NCI-H2081 (cell line): ENCODE measurements at regions not wholly inside any gene's neighbourhood (a gene's known extent, or its start where the extent isn't known, plus 50 kb on each side); places are given as distances from the start of the nearest gene placed in this dataset.

Experiments
- DNase-seq, 2 experiments: peaks; one replicate each; lab custom pipeline; 2025; lab: John Stamatoyannopoulos, UW

DNA sequence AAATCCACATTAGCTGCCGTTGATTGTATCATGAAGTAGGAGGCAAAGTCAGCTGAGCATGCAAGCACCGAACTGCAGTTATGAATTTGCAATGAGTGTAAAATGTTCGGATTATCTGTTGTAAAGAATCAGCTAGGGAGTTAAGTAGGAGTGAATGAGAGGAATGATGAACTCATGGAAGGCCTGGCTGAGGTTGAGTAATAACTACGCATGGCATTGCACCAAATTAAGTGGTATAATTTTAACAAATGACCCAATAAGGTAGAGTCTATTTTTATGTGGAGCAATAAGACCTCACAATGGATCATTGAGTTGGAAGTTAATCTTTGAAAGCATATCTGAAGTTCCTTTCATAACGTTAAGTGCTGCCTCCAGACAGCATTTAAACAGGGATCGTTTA lies 288.2 kb upstream of the CHST9 start:
- DNase-seq: no peak

DNA sequence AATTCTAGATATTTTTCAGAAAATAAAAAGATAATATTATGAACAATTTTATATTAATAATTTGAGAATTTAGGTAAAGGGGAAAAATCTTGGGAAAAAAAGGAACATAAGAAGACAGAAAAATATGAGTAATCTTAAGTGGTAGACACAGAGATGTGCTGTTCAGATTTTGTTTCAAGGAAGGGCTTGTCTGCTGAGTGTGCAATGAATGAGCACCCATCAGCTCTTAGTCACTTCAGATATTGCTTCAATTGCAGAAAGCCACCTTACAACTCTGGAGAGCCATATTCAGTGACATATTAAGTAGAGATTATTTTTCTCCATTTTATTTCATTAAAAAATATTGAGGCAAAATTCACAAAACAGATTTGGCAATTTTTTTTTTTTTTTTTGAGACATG lies 282.0 kb upstream of the CHST9 start:
- no peak for DNase-seq

- DNase-seq: no peak
Measured at GRCh38 chr18:27461957-27462356, 276.8 kb upstream of the CHST9 start.

DNA sequence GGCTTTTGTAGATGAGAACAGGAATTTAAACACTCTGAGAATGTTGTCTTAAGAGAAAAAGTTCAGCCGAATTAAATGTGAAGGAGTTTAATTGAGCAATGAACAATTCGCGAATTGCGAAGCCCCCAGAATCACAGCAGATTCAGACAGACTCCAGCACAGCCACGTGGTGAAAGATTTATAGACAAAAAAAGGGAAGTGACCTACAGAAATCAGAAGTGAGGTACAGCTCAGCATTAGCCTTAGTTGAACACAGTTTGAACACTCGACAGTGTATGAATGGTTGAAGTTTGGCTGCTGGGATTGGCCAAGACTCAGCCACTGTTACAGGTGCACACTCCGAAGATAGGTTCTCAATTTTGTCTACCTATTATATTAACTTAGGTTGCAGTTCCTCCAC lies 264.0 kb upstream of the CHST9 start:
- DNase-seq: no peak

GRCh38 chr18:27447930-27448329 lies 262.8 kb upstream of the CHST9 start:
- no peak for DNase-seq

- DNase-seq: peak; percentile 50 to 72
Measured at GRCh38 chr18:27447451-27447881, 262.4 kb upstream of the CHST9 start.

GRCh38 chr18:27430595-27430994 lies 245.5 kb upstream of the CHST9 start:
- DNase-seq: no peak

GRCh38 chr18:27428716-27429475 lies 243.8 kb upstream of the CHST9 start:
- DNase-seq: no peak

DNA sequence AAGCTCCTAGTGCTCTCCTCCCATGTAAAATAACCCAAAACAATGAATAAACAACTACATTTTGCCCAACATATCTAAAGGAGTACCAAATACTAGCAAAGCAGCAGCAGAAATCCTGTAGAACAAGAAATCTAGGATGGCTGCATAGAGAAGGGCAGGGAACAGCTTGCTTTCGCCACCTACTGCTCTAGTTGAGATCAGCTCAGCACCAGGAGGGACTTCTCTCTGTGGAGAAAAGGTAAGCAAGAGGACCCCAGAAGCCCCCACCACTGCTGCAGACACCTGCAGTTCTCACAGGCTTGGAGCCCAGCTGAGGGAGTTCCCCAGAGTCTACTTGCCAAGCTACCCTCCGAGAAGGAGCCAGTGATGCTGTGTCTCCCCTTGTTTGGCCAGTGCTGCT lies 243.0 kb upstream of the CHST9 start:
- no peak for DNase-seq

DNA sequence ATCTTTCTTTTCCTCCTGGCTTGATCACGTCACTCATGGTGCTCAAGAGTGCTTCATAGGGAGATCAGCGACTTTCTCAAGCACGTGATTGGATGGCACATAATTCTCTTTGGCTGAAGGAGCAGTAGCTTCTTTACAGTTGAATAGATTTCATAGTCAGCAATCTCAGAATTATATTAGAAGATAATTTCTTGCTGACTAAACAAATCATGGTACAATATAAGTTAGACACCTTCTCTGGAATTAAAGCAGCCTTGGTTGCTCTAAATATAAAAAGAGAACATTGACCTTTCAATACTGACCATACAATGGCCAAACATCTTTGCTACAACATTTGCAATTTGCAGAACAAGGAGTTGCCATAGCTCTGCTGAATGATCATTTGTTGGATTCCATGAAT lies 238.5 kb upstream of the CHST9 start:
- no peak for DNase-seq

- DNase-seq: no peak
Measured at GRCh38 chr18:27419646-27420045, 234.5 kb upstream of the CHST9 start.

DNA sequence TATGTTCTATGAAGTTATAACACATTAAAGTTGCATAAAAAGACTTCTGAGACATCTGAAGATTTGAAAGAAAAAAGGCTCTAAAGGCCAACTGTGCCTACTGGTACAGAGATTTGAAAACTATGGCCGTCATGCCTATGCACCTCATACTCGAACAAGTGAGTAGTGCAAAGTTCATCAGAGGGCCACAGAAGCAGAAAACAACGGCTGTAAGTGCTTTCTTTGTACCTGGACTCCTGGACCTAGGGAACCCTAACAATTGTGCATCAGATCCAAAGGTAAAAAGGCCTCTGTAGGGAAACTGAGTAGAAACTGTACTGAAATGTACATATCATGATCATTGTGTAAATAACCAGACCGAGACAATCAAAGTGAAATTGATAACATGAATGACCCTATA lies 230.4 kb upstream of the CHST9 start:
- no peak for DNase-seq

DNA sequence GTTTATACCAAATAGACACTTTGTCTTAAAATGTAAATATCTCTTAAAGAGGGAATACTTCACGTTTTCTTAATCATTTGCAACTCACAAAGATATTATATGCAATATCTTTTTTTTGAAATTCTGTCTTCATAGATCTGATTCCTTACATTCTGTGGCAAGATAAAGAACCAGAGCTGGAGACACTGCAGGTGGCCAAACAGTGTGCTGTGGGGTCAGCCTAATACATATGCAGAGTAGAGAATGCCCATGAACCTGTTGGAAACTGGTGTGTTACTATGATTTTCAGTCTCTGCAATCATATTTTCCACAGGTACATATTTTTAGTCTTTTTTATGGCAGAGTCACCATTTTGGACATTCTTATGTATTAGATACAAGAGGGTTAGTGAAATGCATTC lies 229.6 kb upstream of the CHST9 start:
- DNase-seq: no peak

- DNase-seq: no peak
Measured at GRCh38 chr18:27413495-27414401, 228.6 kb upstream of the CHST9 start.

GRCh38 chr18:27412556-27412955 lies 227.4 kb upstream of the CHST9 start:
- no peak for DNase-seq

DNA sequence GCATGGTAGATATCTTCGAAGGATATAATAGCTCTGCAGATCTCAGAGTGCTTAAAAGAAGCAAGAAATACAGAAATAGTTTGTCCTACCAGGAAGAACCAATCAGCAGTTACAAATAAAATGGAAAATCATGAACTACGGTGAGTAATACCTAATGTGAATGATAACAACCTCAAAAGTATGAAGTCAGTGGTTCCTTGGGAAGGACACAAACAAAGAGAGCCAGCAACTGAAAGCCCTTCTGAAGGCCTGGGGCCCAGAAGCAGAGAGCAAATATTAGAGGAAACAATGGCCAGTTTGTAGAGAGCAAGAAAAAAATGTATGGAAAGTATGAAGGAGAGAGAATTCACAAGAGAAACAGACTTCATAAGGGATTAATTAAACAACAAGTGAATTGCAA lies 226.8 kb upstream of the CHST9 start:
- no peak for DNase-seq

- no peak for DNase-seq
Measured at GRCh38 chr18:27411013-27411412, 225.9 kb upstream of the CHST9 start.

DNA sequence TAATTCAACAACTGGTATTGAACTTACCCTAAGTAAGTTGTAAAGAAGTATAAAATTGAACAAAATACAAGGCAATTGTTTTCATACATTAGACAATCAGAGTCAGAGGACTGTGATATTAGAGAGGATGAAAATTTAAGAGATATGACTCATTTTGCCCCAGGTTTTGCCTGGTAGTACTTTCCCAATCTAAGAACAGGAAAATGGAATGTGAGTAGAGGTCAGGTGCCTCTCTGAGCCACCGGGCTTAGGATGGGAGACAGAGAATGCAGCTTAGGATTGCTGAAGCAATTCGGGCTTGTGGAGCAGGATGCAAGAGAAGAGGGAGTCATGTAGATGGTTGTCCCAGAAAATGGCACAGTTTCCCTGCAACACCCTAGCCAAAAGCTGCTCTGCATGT lies 219.7 kb upstream of the CHST9 start:
- no peak for DNase-seq

- DNase-seq: peak in 1 of 2 experiments; percentile 3
Measured at GRCh38 chr18:27400001-27400400, 214.9 kb upstream of the CHST9 start.

DNA sequence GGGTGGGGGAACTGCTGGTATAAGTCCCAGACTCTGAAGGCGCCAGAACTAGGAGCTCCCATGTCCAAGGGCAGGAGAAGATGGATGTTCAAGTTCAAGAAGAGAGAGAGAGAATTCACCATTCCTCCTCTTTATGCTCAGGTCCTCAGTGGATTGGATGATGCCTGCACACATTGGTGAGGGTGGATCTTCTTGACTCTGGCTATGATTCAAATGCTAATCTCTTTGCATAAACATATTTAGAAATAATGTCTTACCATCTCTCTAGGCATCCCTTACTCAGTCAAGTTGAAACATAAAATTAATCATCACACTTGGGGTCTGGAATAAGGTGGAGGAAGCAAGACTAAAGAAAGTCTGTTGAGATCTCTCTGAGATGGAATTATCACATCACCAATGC lies 210.6 kb upstream of the CHST9 start:
- no peak for DNase-seq

DNA sequence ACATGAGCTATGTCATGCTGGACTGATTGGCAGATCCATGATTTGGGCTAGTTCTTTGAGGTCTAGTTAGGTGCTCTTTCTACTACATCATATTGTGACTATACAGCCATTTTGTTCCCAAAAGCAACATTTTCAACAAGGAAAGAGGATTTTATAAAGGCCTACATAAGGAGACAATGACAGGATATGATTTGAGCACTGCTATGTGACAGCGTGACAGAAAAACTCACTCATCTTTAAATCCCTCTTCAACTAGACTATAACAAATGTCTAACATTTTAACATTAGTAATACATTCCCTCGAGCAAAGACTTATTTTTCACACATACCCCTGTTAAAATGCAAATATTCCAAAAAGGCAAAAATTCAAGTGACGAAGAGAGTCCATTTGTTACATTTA lies 209.6 kb upstream of the CHST9 start:
- DNase-seq: no peak

DNA sequence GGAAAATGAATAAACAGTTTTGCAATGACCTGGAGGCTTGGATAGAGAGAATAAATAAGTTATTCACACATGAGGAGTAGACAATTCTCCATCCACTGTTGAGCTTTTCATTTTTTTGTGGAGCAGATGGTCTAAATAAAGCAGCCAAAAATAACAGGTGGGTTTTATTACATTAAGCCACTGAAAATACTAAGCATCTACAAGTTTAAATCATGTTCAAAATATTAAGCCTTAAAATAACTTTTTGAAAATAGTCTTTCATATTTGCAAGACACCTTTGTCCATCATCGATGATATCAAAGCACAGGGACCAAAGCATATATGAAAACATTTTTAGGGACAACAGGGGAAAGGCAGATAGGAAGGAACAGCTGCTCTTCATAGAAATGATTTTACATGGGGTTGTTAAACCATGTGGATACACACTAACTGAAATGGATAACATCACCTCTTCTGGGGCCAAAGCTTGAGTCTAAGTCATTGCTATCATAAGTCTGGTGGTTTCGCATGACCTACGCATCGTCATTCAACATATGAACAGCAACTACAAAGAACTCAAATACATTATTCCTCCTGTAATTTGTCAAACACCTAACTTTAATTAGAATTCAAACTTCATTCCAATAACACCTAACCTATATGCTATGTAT lies 197.6 kb upstream of the CHST9 start:
- no peak for DNase-seq
